ENCODE measurements at regions not wholly inside any gene's neighbourhood (a gene's known extent, or its start where the extent isn't known, plus 50 kb on each side); places are given as distances from the start of the nearest gene placed in this dataset.
"Not testable (repeated sequence)": the region's sequence is repeated elsewhere in the genome, so short reads cannot be mapped to it uniquely, and the experiment has no call there.

DNA sequence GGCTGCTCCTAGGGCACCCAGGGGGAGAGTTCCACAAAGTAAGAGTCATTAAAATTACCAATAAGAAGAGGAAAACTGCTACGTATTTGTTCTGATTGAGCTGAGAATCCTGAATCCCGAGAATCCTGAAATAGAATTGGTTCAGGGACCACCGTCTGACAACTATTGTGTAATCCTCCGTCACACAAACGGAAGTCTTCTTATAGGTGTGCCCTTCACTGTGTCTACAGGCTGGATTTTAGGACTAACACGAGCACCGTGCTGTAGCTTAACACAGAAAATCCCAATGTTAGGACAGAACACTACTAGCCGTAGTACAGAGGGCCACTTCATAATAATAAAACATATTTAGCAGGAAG is 50.6 kb upstream of the RNF182 start:
- DNase-seq: no peak

DNA sequence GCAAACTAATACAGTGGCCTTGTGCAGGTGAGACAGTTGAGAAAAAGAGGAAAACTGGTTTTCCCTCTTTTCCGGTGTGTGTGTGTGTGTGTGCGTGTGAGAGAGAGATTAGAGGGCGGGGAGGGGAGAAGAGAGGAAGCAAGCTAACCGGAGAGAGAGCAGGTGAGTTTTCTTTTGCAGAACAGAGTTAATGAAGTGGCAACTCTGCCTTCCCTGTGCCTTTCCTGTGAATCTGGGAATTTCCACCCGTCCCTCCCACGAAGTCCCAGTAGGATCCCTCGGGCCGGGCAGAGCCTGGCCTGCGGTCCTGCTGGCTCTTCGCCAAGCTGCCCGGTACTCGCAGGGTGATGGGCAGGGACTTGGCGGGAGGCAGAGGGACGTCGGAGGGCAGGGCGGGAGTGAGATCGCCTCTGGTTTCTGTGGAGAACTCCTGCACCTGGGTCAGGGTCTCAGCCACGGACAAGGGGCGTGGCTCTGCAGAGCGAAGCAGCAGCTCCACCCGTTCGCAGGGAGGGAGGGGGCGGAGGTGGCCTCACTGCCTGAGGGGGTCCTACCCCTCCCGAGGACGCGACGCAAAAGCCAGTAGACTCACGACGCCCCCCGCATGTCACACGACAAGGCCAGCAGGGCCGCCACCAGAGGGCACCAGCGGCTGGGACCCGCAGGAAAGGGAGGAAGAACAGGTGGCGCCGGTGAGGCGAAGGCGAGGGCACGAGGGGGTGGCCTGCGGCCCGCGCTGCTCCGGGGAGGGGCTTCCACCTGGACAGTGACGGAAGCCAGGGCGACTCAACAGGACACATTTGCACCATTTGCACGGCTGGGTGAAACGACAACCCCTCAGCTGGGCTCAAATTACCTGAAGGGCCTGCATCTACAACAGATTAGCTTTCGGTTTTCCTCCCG is 51.2 kb upstream of the RNF182 start:
- DNase-seq: peak; percentile 91

DNA sequence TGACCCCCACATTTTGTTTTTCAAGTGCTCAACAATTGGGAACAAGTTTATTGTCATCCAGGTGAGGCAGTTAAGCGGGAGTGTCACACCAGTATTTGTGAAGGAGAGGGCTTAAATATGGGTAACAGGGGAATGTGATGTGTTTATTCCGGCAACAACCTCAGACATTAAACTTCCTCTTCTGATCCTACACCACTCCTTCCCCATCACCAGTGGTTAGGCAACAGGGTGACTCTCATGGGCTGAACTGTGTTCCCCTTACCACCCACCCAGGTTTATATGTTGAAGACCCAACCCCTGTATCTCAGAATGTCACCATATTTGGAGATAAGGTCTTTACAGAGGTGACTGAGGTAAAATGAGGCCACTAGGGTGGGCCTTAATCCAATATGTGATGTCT is 52.1 kb upstream of the RNF182 start:
- no peak for DNase-seq

DNA sequence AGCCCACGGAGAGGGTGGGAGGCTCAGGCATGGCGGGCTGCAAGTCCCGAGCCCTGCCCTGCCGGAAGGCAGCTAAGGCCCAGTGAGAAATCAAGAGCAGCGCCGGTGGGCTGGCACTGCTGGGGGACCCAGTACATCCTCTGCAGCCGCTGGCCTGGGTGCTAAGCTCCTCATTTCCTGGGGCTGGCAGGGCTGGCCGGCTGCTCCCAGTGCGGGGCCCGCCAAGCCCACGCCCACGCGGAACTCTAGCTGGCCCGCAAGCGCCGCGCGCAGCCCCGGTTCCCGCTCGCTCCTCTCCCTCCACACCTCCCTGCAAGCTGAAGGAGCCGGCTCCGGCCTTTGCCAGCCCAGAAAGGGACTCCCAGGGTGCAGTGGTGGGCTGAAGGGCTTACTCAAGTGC is 52.7 kb upstream of the RNF182 start:
- not testable (repeated sequence) for DNase-seq

DNA sequence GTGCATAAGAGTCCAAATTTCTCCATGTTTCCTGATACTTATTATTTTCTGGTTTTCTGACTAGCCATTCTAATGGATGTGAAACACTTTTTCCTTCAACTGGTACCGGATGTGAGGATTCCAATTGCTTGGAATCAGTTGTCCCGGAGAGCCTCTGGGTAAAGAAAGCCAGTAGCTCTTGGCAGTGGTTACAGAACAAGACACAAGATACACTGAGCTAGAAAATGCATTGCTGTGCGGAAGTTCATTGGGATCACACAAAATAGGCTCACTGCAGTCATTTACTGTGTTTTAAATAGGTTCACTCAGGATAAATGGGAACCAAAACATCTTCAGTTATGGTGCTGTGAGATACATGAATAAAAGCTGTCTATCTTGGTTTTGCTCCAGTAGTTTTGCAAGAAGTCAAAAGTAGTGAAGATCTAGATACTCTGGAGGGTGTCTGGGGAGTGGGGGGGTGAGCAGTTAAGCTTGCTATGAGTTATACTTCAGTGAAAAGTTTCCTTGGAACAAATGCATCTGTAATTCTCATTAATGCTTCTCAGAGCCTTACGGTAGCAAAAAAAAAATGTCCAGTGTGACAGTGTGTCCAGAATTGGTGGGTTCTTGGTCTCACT is 54.4 kb upstream of the RNF182 start:
- no peak for DNase-seq

DNA sequence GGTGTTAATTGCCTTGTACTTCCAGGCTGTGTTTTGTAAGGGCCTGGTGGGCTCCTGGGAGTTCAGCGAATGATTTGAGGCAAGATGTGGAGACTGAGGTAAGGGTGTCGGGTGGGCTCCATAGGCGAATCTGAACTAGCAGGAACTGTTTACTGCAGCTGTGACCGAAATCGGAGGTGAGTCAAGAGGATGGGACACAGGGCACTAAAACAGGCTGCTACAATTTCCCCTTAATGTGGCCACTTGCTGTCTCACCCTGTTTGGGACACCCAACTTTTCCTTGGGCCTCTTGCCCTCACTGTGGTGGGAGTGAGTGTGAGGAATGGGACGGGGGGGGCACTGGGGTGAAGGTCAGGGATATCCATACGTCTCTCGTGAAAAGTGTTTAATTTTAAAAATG is 53.9 kb upstream of the MCUR1 start:
- no peak for DNase-seq

DNA sequence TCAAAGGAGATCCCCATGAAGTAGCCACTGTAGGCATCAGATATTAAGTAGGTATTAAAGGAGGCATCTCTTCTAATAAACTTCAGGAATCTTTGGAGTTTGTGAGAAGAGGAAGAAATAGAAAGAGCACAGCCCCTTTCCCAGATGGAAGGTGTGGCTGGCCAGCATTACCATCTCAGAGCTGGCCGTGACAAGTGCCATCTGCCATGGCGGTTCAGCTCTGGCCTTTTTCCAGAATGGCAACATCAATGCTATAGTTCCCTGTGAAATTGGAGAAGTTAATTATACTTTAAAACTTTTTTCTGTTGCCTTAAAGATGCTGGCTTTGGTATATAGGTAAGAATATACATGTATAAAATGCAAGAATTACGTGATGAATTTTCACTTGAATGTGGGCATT is 51.9 kb upstream of the MCUR1 start:
- no peak for DNase-seq

DNA sequence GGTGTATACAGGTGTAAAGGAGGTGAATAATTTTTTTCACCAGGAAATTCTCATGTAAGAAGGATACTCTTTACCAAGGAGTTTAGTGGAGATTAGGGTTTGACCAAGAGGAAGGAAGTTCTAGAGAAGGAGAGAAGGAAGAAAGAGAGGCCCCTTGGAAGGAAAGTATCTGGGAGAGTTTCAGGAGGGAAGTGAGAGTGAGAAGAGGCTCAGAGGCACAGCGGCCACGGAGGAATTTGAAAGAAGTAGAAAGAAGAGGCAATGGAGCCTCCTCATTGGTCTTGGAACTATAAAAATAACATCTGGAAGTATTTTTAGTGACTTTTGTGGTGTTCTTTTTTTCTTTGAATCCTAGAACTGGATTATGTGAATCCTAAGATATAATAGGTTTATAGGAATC is 50.8 kb upstream of the MCUR1 start:
- DNase-seq: no peak

DNA sequence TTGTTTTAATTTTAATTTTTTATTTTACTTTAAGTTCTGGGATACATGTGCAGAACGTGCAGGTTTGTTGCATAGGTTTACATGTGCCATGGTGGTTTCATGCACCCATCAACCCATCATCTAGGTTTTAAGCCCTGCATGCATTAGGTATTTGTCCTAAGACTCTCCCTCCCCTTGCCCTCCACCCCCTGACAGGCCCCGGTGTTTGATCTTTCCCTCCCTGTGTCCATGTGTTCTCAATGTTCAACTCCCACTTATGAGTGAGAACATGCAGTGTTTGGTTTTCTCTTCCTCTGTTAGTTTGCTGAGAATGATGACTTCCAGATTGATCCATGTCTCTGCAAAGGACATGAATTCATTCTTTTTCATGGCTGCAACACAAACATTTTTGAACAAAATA is 50.3 kb upstream of the MCUR1 start:
- not testable (repeated sequence) for DNase-seq

All from islet precursor cell (in vitro differentiated cells).